ENCODE measurements at regions not wholly inside any gene's neighbourhood (a gene's known extent, or its start where the extent isn't known, plus 50 kb on each side); places are given as distances from the start of the nearest gene placed in this dataset.

GRCh38 chr15:46672041-46672440, 1037.2 kb downstream of the SQOR start:
- Histone ChIP-seq H3F3A (ENCODE audit: control insufficient read depth, insufficient read depth) (no peaks in the 10 kb centered on the region), H3K4me2 (ENCODE audit: low read length) (no peak overlapping the region), H4K20me1 (ENCODE audit: control insufficient read depth, insufficient read depth, low read depth, low read length) (no peaks in the 10 kb centered on the region), H3K9me3 (ENCODE audit: control insufficient read depth, insufficient read depth, low read length) (no peaks in the 10 kb centered on the region), H3K9me2 (replicated peaks; ENCODE audit: control insufficient read depth, low read length) (no peaks in the 10 kb centered on the region), H3K27me3 (ENCODE audit: control insufficient read depth, low read length) (no peaks in the 10 kb centered on the region), H3K4me3 (ENCODE audit: low read length) (no peak overlapping the region), H3K36me3 (ENCODE audit: control insufficient read depth, low read length) (no peaks in the 10 kb centered on the region), H3K4me1 (ENCODE audit: control insufficient read depth, low read length) (no peaks in the 10 kb centered on the region), H3K79me2 (ENCODE audit: control insufficient read depth, low read length) (no peaks in the 10 kb centered on the region), H3K27ac (ENCODE audit: low read depth, low read length) (no peak overlapping the region)
- TF ChIP-seq EZH2phosphoT487 (IDR thresholded peaks at IDR 0.05; ENCODE audit: borderline replicate concordance, low read length): no peak
- no peak for TF ChIP-seq CTCF (IDR thresholded peaks at IDR 0.05; ENCODE audit: low read depth, low read length, poor library complexity, severe bottlenecking)

- H3F3A ChIP-seq (ENCODE audit: control insufficient read depth, insufficient read depth): no peaks in the 10 kb centered on the region
- H4K20me1 ChIP-seq (ENCODE audit: control insufficient read depth, insufficient read depth, low read depth, low read length): no peaks in the 10 kb centered on the region
- no peak for TF ChIP-seq EZH2phosphoT487 (IDR thresholded peaks at IDR 0.05; ENCODE audit: borderline replicate concordance, low read length)
- no peak for TF ChIP-seq CTCF (IDR thresholded peaks at IDR 0.05; ENCODE audit: low read depth, low read length, poor library complexity, severe bottlenecking)
- no peaks in the 10 kb centered on the region for H3K9me2 ChIP-seq (replicated peaks; ENCODE audit: control insufficient read depth, low read length)
- no peak overlapping the region for H3K27ac ChIP-seq (ENCODE audit: low read depth, low read length)
- H3K79me2 ChIP-seq (ENCODE audit: control insufficient read depth, low read length): no peaks in the 10 kb centered on the region
- no peak overlapping the region for H3K4me3 ChIP-seq (ENCODE audit: low read length)
- no peak overlapping the region for H3K4me2 ChIP-seq (ENCODE audit: low read length)
- no peaks in the 10 kb centered on the region for H3K4me1 ChIP-seq (ENCODE audit: control insufficient read depth, low read length)
- H3K9me3 ChIP-seq (ENCODE audit: control insufficient read depth, insufficient read depth, low read length): no peaks in the 10 kb centered on the region
- H3K27me3 ChIP-seq (ENCODE audit: control insufficient read depth, low read length): no peaks in the 10 kb centered on the region
- H3K36me3 ChIP-seq (ENCODE audit: control insufficient read depth, low read length): no peaks in the 10 kb centered on the region
Observed at GRCh38 chr15:46676233-46677206, 1040.8 kb upstream of the SEMA6D start.

- Histone ChIP-seq H3K4me2 (ENCODE audit: low read length) (no peak overlapping the region), H4K20me1 (ENCODE audit: control insufficient read depth, insufficient read depth, low read depth, low read length) (no peaks in the 10 kb centered on the region), H3K36me3 (ENCODE audit: control insufficient read depth, low read length) (no peaks in the 10 kb centered on the region), H3K27ac (ENCODE audit: low read depth, low read length) (no peak overlapping the region), H3F3A (ENCODE audit: control insufficient read depth, insufficient read depth) (no peaks in the 10 kb centered on the region), H3K27me3 (ENCODE audit: control insufficient read depth, low read length) (no peaks in the 10 kb centered on the region), H3K79me2 (ENCODE audit: control insufficient read depth, low read length) (no peaks in the 10 kb centered on the region), H3K4me3 (ENCODE audit: low read length) (no peak overlapping the region), H3K4me1 (ENCODE audit: control insufficient read depth, low read length) (no peaks in the 10 kb centered on the region), H3K9me3 (ENCODE audit: control insufficient read depth, insufficient read depth, low read length) (no peaks in the 10 kb centered on the region), H3K9me2 (replicated peaks; ENCODE audit: control insufficient read depth, low read length) (no peaks in the 10 kb centered on the region)
- TF ChIP-seq EZH2phosphoT487 (IDR thresholded peaks at IDR 0.05; ENCODE audit: borderline replicate concordance, low read length) (no peak), CTCF (IDR thresholded peaks at IDR 0.05; ENCODE audit: low read depth, low read length, poor library complexity, severe bottlenecking) (no peak)
Observed at GRCh38 chr15:46677491-46677890, 1039.8 kb upstream of the SEMA6D start.
